SU-DHL-6 (cell line): ENCODE measurements at regions not wholly inside any gene's neighbourhood (a gene's known extent, or its start where the extent isn't known, plus 50 kb on each side); places are given as distances from the start of the nearest gene placed in this dataset.

ENCODE experiments used
- H2AFZ ChIP-seq: fragments of 200-600 bp; sonication (generic); 2 replicates; pipeline ENCODE4 v1.6.1; 2014; ENCODE audit warnings: low read depth, mild to moderate bottlenecking, moderate library complexity, mixed read lengths, antibody characterized with exemption, low read length; ENCODE audit not compliant: severe bottlenecking
- H3F3A ChIP-seq: fragments of 200-600 bp; shearing (Covaris generic); 2 replicates; pipeline ENCODE4 v1.6.0; 2016; ENCODE audit warnings: antibody characterized with exemption, mild to moderate bottlenecking; ENCODE audit not compliant: insufficient read depth
- H3K27ac ChIP-seq: fragments of 200-600 bp; sonication (generic); 2 replicates; pipeline ENCODE4 v1.5.1; 2016; ENCODE audit warnings: low read depth, mild to moderate bottlenecking, low read length, moderate library complexity, mixed read lengths
- H3K27me3 ChIP-seq: fragments of 200-600 bp; sonication (generic), shearing (Covaris generic); 2 replicates; pipeline ENCODE4 v1.6.0; 2014; ENCODE audit warnings: mild to moderate bottlenecking, low read length
- H3K36me3 ChIP-seq: fragments of 200-600 bp; sonication (generic); 2 replicates; pipeline ENCODE4 v1.6.1; 2014; ENCODE audit warnings: mild to moderate bottlenecking, low read length, mixed read lengths
- H3K4me2 ChIP-seq: fragments of 300-600, 200-600 bp; shearing (Covaris generic), sonication (generic); 2 replicates; pipeline ENCODE4 v1.6.0; 2014; ENCODE audit warnings: low read length, low read depth, mild to moderate bottlenecking; ENCODE audit not compliant: poor library complexity, severe bottlenecking
- H3K4me3 ChIP-seq: fragments of 200-600 bp; sonication (generic); 2 replicates; pipeline ENCODE4 v1.5.1; 2014; ENCODE audit warnings: antibody characterized with exemption, low read length, mild to moderate bottlenecking, mixed read lengths; ENCODE audit not compliant: insufficient read depth, poor library complexity, severe bottlenecking
- H3K79me2 ChIP-seq: fragments of 200-600 bp; sonication (generic); 2 replicates; pipeline ENCODE4 v1.6.1; 2014; ENCODE audit warnings: mild to moderate bottlenecking, low read length, moderate library complexity; ENCODE audit not compliant: insufficient read depth
- H3K9ac ChIP-seq: fragments of 200-600 bp; sonication (generic); 2 replicates; pipeline ENCODE4 v1.7.0; 2014; ENCODE audit warnings: mild to moderate bottlenecking, low read length
- H3K9me2 ChIP-seq: fragments of 200-600 bp; sonication (generic); replicated peaks from 2 replicates; pipeline ENCODE4 v1.6.1; 2014; ENCODE audit warnings: low read length; ENCODE audit not compliant: insufficient read depth
- H3K9me3 ChIP-seq: fragments of 200-600 bp; sonication (generic); 2 replicates; pipeline ENCODE4 v1.6.1; 2014; ENCODE audit warnings: low read length, mixed read lengths; ENCODE audit not compliant: insufficient read depth
- H4K20me1 ChIP-seq: fragments of 200-600 bp; sonication (generic); 2 replicates; pipeline ENCODE4 v1.6.1; 2014; ENCODE audit warnings: low read depth, mild to moderate bottlenecking, antibody characterized with exemption, low read length, moderate library complexity, mixed read lengths
- EZH2phosphoT487 ChIP-seq: fragments of 200-600 bp; sonication (generic), shearing (Covaris generic); conservative IDR thresholded peaks from 2 replicates; pipeline ENCODE4 v1.6.1; 2018; ENCODE audit warnings: mild to moderate bottlenecking, antibody characterized with exemption, low read length, moderate library complexity, mixed read lengths
- TF ChIP-seq, protein P1 (sequence below): fragments of 200-600 bp; sonication (generic); IDR thresholded peaks from one replicate; pipeline ENCODE4 v1.5.1; 2017; ENCODE audit warnings: antibody characterized with exemption, mild to moderate bottlenecking, low read length, moderate library complexity; ENCODE audit not compliant: insufficient read depth, poor library complexity, severe bottlenecking

GRCh38 chr20:11193241-11193640 lies 519.4 kb upstream of the JAG1 start:
- Histone ChIP-seq H3K9ac (no peak overlapping the region), H3K36me3 (no peaks in the 10 kb centered on the region), H3K79me2 (no peaks in the 10 kb centered on the region), H3K9me3 (no peaks in the 10 kb centered on the region), H2AFZ (no peak overlapping the region), H3K4me3 (no peak overlapping the region), H3K27ac (no peak overlapping the region), H3K4me2 (no peak overlapping the region), H3F3A (no peaks in the 10 kb centered on the region), H3K9me2 (no peaks in the 10 kb centered on the region), H3K27me3 (no peaks in the 10 kb centered on the region), H4K20me1 (no peaks in the 10 kb centered on the region)
- TF ChIP-seq EZH2phosphoT487, result no peak

- no peak overlapping the region for H3K4me3 ChIP-seq
- no peak for TF ChIP-seq EZH2phosphoT487
- TF ChIP-seq, protein P1, sequence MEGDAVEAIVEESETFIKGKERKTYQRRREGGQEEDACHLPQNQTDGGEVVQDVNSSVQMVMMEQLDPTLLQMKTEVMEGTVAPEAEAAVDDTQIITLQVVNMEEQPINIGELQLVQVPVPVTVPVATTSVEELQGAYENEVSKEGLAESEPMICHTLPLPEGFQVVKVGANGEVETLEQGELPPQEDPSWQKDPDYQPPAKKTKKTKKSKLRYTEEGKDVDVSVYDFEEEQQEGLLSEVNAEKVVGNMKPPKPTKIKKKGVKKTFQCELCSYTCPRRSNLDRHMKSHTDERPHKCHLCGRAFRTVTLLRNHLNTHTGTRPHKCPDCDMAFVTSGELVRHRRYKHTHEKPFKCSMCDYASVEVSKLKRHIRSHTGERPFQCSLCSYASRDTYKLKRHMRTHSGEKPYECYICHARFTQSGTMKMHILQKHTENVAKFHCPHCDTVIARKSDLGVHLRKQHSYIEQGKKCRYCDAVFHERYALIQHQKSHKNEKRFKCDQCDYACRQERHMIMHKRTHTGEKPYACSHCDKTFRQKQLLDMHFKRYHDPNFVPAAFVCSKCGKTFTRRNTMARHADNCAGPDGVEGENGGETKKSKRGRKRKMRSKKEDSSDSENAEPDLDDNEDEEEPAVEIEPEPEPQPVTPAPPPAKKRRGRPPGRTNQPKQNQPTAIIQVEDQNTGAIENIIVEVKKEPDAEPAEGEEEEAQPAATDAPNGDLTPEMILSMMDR, result no peak
- H3K9ac ChIP-seq, result no peak overlapping the region
- H3K27me3 ChIP-seq, result no peaks in the 10 kb centered on the region
- no peak overlapping the region for H2AFZ ChIP-seq
- H3K27ac ChIP-seq, result no peak overlapping the region
- H3K9me3 ChIP-seq, result no peaks in the 10 kb centered on the region
- H4K20me1 ChIP-seq, result no peaks in the 10 kb centered on the region
- H3F3A ChIP-seq, result no peaks in the 10 kb centered on the region
- H3K9me2 ChIP-seq, result no peaks in the 10 kb centered on the region
- no peak overlapping the region for H3K4me2 ChIP-seq
- H3K36me3 ChIP-seq, result no peaks in the 10 kb centered on the region
- H3K79me2 ChIP-seq, result no peaks in the 10 kb centered on the region
Observed at GRCh38 chr20:11195169-11195568, 521.4 kb upstream of the JAG1 start.

DNA sequence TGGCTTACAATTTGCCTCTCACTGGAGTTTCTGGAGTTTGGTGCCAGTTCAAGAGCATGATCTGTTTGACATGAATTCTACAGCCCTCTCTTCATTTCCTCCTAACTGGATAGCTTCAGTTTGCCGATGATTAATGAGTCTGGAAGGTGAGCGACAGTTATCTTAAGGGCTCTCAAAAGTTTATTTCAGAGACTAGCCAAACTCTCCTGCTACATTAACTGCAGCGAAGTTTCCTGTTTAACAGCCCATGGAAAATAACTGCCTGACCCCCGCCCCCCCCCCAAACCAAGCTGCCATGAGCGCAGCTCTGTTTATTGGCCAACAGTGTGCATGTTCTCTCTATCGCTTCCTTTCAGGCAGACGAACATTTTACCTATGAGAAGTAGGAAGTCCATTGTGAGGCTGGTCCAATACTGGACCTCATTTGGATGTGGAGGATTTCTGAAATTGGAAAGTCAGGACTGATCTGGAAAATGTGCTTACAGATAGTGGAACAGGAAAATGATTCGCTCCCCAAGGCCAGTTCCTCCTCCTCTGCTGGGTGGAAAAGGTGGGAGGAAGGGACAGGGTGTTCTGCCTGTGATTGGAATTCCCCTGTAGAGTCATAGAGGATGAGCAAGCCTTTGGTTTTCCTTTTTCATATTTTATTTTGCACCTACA lies 522.2 kb upstream of the JAG1 start:
- TF ChIP-seq, protein P1, result no peak
- TF ChIP-seq EZH2phosphoT487, result no peak
- Histone ChIP-seq H3K36me3 (no peaks in the 10 kb centered on the region), H3K79me2 (no peaks in the 10 kb centered on the region), H3K9me2 (no peaks in the 10 kb centered on the region), H3K4me3 (no peak overlapping the region), H2AFZ (no peak overlapping the region), H3K27ac (no peak overlapping the region), H3K9ac (no peak overlapping the region), H3K27me3 (no peaks in the 10 kb centered on the region), H3K4me2 (no peak overlapping the region), H3K9me3 (no peaks in the 10 kb centered on the region), H4K20me1 (no peaks in the 10 kb centered on the region), H3F3A (no peaks in the 10 kb centered on the region)

- Histone ChIP-seq H3K4me3 (no peak overlapping the region), H3K27me3 (no peaks in the 10 kb centered on the region)
- TF ChIP-seq EZH2phosphoT487, result no peak
- TF ChIP-seq, protein P1, result no peak
Observed at GRCh38 chr20:11197851-11198250, 524.1 kb upstream of the JAG1 start.

More at GRCh38 chr20:11197851-11198250, 524.1 kb upstream of the JAG1 start:
- Histone ChIP-seq H3K4me2 (no peak overlapping the region), H4K20me1 (no peaks in the 10 kb centered on the region), H3K36me3 (no peaks in the 10 kb centered on the region), H2AFZ (no peak overlapping the region), H3K79me2 (no peaks in the 10 kb centered on the region), H3F3A (no peaks in the 10 kb centered on the region), H3K9me2 (no peaks in the 10 kb centered on the region), H3K9me3 (no peaks in the 10 kb centered on the region), H3K27ac (no peak overlapping the region), H3K9ac (no peak overlapping the region)
